ENCODE measurements at regions not wholly inside any gene's neighbourhood (a gene's known extent, or its start where the extent isn't known, plus 50 kb on each side); places are given as distances from the start of the nearest gene placed in this dataset.

- no TSS peak for BruUV-seq (replicated peaks)
- no peaks in the 10 kb centered on the region for H4K20me1 ChIP-seq (ENCODE audit: control insufficient read depth, insufficient read depth)
- no peak overlapping the region for H2AFZ ChIP-seq (ENCODE audit: control insufficient read depth, low read depth, low read length)
- H3K79me2 ChIP-seq (ENCODE audit: control insufficient read depth, insufficient read depth, low read length), result no peaks in the 10 kb centered on the region
- intact Hi-C loops (cut with micrococcal nuclease; ENCODE audit: unreplicated experiment), result no loop called here
- ChIA-PET CTCF (no interaction called here), POLR2A (no interaction called here), RAD21 (ENCODE audit: unreplicated experiment) (no interaction called here), SMC1A (ENCODE audit: uncharacterized antibody, unreplicated experiment) (no interaction called here)
- H3K36me3 ChIP-seq (ENCODE audit: control insufficient read depth in 2 of 2, insufficient read depth in 2 of 2, low read length in 1 of 2), result no peaks in the 10 kb centered on the region
- no peaks in the 10 kb centered on the region for H3K9me3 ChIP-seq (replicated peaks; ENCODE audit: control insufficient read depth, insufficient read depth, low read length)
- ATAC-seq (no peak), DNase-seq (ENCODE audit: low read depth, low spot score) (no peak), FAIRE-seq (no peak)
- no peaks in the 10 kb centered on the region for H3K27me3 ChIP-seq (replicated peaks in 1 of 2; ENCODE audit: control insufficient read depth in 2 of 2, insufficient read depth in 2 of 2, low read length in 1 of 2)
- TF ChIP-seq NR2F1 (conservative IDR thresholded peaks at IDR 0.05), result no peak
- no peak for TF ChIP-seq IRF4 (IDR thresholded peaks at IDR 0.05; ENCODE audit: low read depth, low read length)
- no peak for TF ChIP-seq ZNF207 (IDR thresholded peaks at IDR 0.05; ENCODE audit: borderline replicate concordance)
- in situ Hi-C loops (cut with MboI), result no loop called here
- no peak overlapping the region for H3K27ac ChIP-seq (ENCODE audit: control insufficient read depth, insufficient read depth)
- H3K4me3 ChIP-seq, result no peak overlapping the region
- 14% methylated on average over 2 of the region's 2 CpGs for WGBS (ENCODE audit: insufficient coverage, insufficient replicate concordance, low lambda C conversion rate, missing lambda C conversion rate)
- no peak overlapping the region for H3K9ac ChIP-seq (ENCODE audit: control insufficient read depth, insufficient read depth, low read length)
- no peaks in the 10 kb centered on the region for H3K4me1 ChIP-seq (ENCODE audit: control insufficient read depth, insufficient read depth, low read length)
- H3K4me2 ChIP-seq (ENCODE audit: control insufficient read depth, insufficient read depth), result no peak overlapping the region
Measured at GRCh38 chr1:82870332-82870731, 1069.6 kb downstream of the ADGRL2 start.

- ChIA-PET RAD21 (ENCODE audit: unreplicated experiment) (no interaction called here), POLR2A (no interaction called here), CTCF (interaction anchor here (0.6 kb wide), 1 partner anchor 1399 kb away, joined by 3 read pairs; no protein-coding TSS in a partner anchor), SMC1A (ENCODE audit: uncharacterized antibody, unreplicated experiment) (no interaction called here)
- BruUV-seq (replicated peaks), result no TSS peak
- TF ChIP-seq TBL1XR1 (IDR thresholded peaks at IDR 0.05; ENCODE audit: low read depth, low read length) (no peak), HDAC6 (IDR thresholded peaks at IDR 0.05; ENCODE audit: unreplicated experiment) (no peak), RCOR1 (conservative IDR thresholded peaks at IDR 0.05; ENCODE audit: low read depth, low read length) (no peak), SUZ12 (IDR thresholded peaks at IDR 0.05; ENCODE audit: unreplicated experiment) (no peak), HCFC1 (IDR thresholded peaks at IDR 0.05; ENCODE audit: low read length) (no peak), TARDBP (IDR thresholded peaks at IDR 0.05; ENCODE audit: borderline replicate concordance) (no peak), ATF3 (IDR thresholded peaks at IDR 0.05; ENCODE audit: borderline replicate concordance, extremely low read depth, low read depth, low read length) (no peak), SMAD5 (IDR thresholded peaks at IDR 0.05; ENCODE audit: low read depth) (no peak), HSF1 (IDR thresholded peaks at IDR 0.05; ENCODE audit: low read depth, low read length) (no peak), ESRRA (IDR thresholded peaks at IDR 0.05; ENCODE audit: low read length) (no peak), SP1 (IDR thresholded peaks at IDR 0.05; ENCODE audit: low read depth, low read length) (no peak), ATF7 (IDR thresholded peaks at IDR 0.05; ENCODE audit: low read depth) (no peak)
- intact Hi-C loops (cut with micrococcal nuclease; ENCODE audit: unreplicated experiment), result no loop called here
- no peaks in the 10 kb centered on the region for H3K27me3 ChIP-seq (replicated peaks in 1 of 2; ENCODE audit: control insufficient read depth in 2 of 2, insufficient read depth in 2 of 2, low read length in 1 of 2)
- no peak overlapping the region for H2AFZ ChIP-seq (ENCODE audit: control insufficient read depth, low read depth, low read length)
- 64% methylated on average over 4 of the region's 4 CpGs for WGBS (ENCODE audit: insufficient coverage, insufficient replicate concordance, low lambda C conversion rate, missing lambda C conversion rate)
- DNase-seq (ENCODE audit: low read depth, low spot score), result no peak
- no peaks in the 10 kb centered on the region for H3K9me3 ChIP-seq (replicated peaks; ENCODE audit: control insufficient read depth, insufficient read depth, low read length)
- no peak overlapping the region for H3K4me3 ChIP-seq
- H3K79me2 ChIP-seq (ENCODE audit: control insufficient read depth, insufficient read depth, low read length), result no peaks in the 10 kb centered on the region
- in situ Hi-C loops (cut with MboI), result no loop called here
- no peaks in the 10 kb centered on the region for H3K4me1 ChIP-seq (ENCODE audit: control insufficient read depth, insufficient read depth, low read length)
- no peak overlapping the region for H3K9ac ChIP-seq (ENCODE audit: control insufficient read depth, insufficient read depth, low read length)
- H3K36me3 ChIP-seq (ENCODE audit: control insufficient read depth in 2 of 2, insufficient read depth in 2 of 2, low read length in 1 of 2), result no peaks in the 10 kb centered on the region
- ATAC-seq, result no peak
- FAIRE-seq, result no peak
- H3K4me2 ChIP-seq (ENCODE audit: control insufficient read depth, insufficient read depth), result no peak overlapping the region
- no peaks in the 10 kb centered on the region for H4K20me1 ChIP-seq (ENCODE audit: control insufficient read depth, insufficient read depth)
- H3K27ac ChIP-seq (ENCODE audit: control insufficient read depth, insufficient read depth), result no peak overlapping the region
Measured at GRCh38 chr1:82867781-82868180, 1067.0 kb downstream of the ADGRL2 start.
